Coronary artery (tissue), 2 donors: ENCODE measurements at regions not wholly inside any gene's neighbourhood (a gene's known extent, or its start where the extent isn't known, plus 50 kb on each side); places are given as distances from the start of the nearest gene placed in this dataset.

Experiments used
- DNase-seq: peaks from one replicate; pipeline ENCODE4 v3.0.0-alpha.2; 2017; ENCODE audit warnings: low spot score
- H3K27ac ChIP-seq, 2 donors: fragments of 200-600 bp; sonication (generic); one replicate each; pipeline ENCODE4 v1.5.1; 2016 to 2019
- H3K4me3 ChIP-seq: fragments of 200-600 bp; sonication (generic); 2 replicates; pipeline ENCODE4 v1.5.1; 2016; ENCODE audit warnings: mild to moderate bottlenecking, moderate library complexity
- CTCF ChIP-seq: fragments of 200-600 bp; sonication (generic); IDR thresholded peaks from one replicate; pipeline ENCODE4 v1.5.1; 2019; ENCODE audit warnings: antibody characterized with exemption

DNA sequence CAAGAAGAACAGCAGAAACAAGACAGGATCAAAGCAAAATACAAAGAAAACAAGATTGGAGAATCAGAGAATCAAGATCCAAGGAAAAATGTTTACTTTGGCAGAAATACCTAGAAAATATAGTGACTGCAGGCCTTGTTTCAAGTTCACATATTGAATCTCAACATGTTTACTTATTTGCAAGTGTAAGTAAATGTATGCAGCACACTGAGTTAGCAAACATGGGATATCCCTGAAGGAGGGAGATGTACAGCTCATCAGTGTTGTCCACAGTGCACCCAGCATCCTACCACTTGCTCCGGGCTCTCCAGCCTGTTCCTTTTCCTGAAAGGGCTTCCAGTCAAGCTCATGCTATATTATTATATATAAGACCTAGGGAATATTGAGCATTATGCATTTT, 319.5 kb downstream of the PRL start:
- H3K4me3 ChIP-seq, result no peak overlapping the region
- no peak overlapping the region for H3K27ac ChIP-seq
- DNase-seq, result no peak
- TF ChIP-seq CTCF, result no peak

DNA sequence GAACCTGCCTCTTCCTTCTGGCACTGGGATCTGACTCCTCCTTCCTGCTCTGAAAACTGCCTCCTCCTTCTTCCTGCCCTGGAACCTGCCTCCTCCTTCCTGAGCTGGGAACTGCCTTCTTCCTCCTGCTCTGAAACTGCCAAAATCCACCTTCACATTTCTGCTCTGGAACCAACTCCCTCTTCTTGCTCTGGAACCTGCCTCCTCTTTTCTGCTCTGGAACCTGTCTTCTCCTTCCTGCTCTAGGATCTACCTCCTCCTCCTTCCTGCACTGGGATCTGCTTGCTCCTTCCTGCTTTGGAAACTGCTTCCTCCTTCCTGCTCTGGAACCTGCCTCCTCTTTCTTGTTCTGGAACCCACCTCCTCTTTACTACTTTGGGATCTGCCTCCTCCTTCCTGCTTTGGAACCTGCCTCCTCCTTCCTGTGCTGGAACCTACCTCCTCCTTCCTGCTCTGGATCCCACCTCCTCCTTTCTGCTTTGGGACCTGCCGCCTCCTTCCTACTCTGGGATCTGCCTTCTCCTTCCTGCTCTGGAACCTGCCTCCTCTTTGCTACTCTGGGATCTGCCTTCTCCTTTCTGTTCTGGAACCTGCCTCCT, 315.5 kb downstream of the PRL start:
- no peak for DNase-seq
- H3K4me3 ChIP-seq, result no peak overlapping the region
- TF ChIP-seq CTCF, result no peak
- no peak overlapping the region for H3K27ac ChIP-seq

DNA sequence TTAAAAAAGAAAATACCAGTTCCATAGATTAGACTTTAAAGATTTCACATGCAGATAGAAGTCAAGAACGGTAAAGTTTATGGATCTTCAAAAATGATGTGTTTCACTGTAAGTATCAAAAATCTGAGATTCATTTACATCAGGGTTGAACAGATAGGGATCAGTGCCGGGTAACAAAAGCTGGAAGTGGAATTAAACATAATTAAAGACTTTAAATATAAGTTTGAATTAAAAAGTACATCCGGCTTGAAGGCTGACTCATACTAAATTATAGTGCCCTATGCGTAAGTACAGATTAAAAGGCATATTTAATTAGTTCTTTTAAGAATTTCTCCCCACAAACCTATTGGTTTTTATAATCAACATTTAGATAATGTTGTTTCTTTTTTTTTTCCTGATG, 312.7 kb downstream of the PRL start:
- no peak for DNase-seq
- TF ChIP-seq CTCF, result no peak
- no peak overlapping the region for H3K27ac ChIP-seq
- no peak overlapping the region for H3K4me3 ChIP-seq

DNA sequence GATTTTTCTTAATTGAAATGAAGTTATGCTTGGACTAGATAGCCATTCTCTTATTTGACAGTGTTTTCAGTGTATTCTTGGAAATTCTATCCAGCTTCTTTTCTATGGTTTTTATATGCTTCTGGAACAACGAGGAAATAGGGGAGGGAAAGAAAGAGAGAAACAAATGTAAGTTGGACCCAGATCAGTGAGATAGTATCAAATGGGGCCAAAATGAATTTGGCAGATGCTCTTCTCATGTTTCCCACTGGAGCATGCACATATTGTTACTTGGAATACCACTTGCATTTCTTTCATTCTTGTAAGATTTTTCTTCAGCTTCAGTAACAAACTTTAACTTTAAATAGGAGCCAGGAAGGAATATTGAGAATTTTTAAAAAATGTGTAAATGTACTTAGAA, 312.3 kb downstream of the PRL start:
- no peak for TF ChIP-seq CTCF
- Histone ChIP-seq H3K4me3 (no peak overlapping the region), H3K27ac (no peak overlapping the region)
- no peak for DNase-seq

GRCh38 chr6:21985904-21986303, 310.9 kb downstream of the PRL start:
- no peak for DNase-seq
- TF ChIP-seq CTCF, result no peak
- H3K4me3 ChIP-seq, result no peak overlapping the region
- no peak overlapping the region for H3K27ac ChIP-seq

GRCh38 chr6:21986703-21987102, 310.1 kb downstream of the PRL start:
- no peak for DNase-seq
- peak overlapping the region; percentile 55 for H3K4me3 ChIP-seq
- no peak for TF ChIP-seq CTCF
- peak overlapping the region; percentile 46 to 70 for H3K27ac ChIP-seq

GRCh38 chr6:21987501-21987957, 309.3 kb downstream of the PRL start:
- Histone ChIP-seq H3K27ac (peak overlapping the region; percentile 68 to 70), H3K4me3 (peak overlapping the region; percentile 55)
- DNase-seq, result peak; percentile 85
- no peak for TF ChIP-seq CTCF
